ENCODE measurements at regions not wholly inside any gene's neighbourhood (a gene's known extent, or its start where the extent isn't known, plus 50 kb on each side); places are given as distances from the start of the nearest gene placed in this dataset.
"Not testable (repeated sequence)": the region's sequence is repeated elsewhere in the genome, so short reads cannot be mapped to it uniquely, and the experiment has no call there.

- POLR2A ChIA-PET = no interaction called here
- TF ChIP-seq EZH2 (IDR thresholded peaks at IDR 0.05; ENCODE audit: borderline replicate concordance, low read depth, low read length, severe bottlenecking) (no peak), POLR2AphosphoS5 (IDR thresholded peaks at IDR 0.05; ENCODE audit: insufficient read depth, low read depth, low read length) (no peak), POLR2A (IDR thresholded peaks at IDR 0.05; ENCODE audit: low read depth, low read length) (no peak), MYC (IDR thresholded peaks at IDR 0.05; ENCODE audit: low read depth, low read length) (no peak)
- Histone ChIP-seq H3K9me3 (replicated peaks; ENCODE audit: control insufficient read depth, insufficient read depth, low read length) (no peaks in the 10 kb centered on the region), H4K20me1 (replicated peaks; ENCODE audit: control insufficient read depth, extremely low read depth, insufficient read depth, low read length) (no peaks in the 10 kb centered on the region), H3K4me3 (replicated peaks in 1 of 3; ENCODE audit: insufficient read depth in 1 of 3, low read depth in 1 of 3, low read length in 3 of 3) (no peak overlapping the region), H3K9ac (replicated peaks; ENCODE audit: extremely low read depth, insufficient read depth, low read length) (no peak overlapping the region), H3K36me3 (ENCODE audit: control insufficient read depth in 2 of 2, extremely low read depth in 1 of 2, insufficient read depth in 2 of 2, low read length in 2 of 2) (no peaks in the 10 kb centered on the region), H3K79me2 (ENCODE audit: control insufficient read depth, insufficient read depth, low read length) (no peaks in the 10 kb centered on the region), H3K27ac (ENCODE audit: insufficient read depth, low read depth, low read length) (no peak overlapping the region), H3K9me1 (replicated peaks; ENCODE audit: control insufficient read depth, extremely low read depth, insufficient read depth, low read length) (no peaks in the 10 kb centered on the region), H3K4me1 (ENCODE audit: control insufficient read depth, extremely low read depth, insufficient read depth, low read length) (no peaks in the 10 kb centered on the region), H3K4me2 (ENCODE audit: insufficient read depth, low read length) (no peak overlapping the region), H3K27me3 (ENCODE audit: control insufficient read depth in 2 of 2, insufficient read depth in 2 of 2, low read length in 2 of 2) (no peaks in the 10 kb centered on the region), H2AFZ (ENCODE audit: low read depth, low read length) (no peak overlapping the region)
- intact Hi-C loops (cut with micrococcal nuclease) = no loop called here
- dilution Hi-C loops (cut with MboI; ENCODE audit: extremely low pct_ligation_motif_present, low sequenced_read_pairs) = no loop called here
- DNase-seq (ENCODE audit: low read depth, low spot score) = no peak
- no TSS peak for BruUV-seq (replicated peaks)
- no peak for FAIRE-seq
- CTCF ChIA-PET = interaction anchor here (0.7 kb wide), 1 partner anchor 230 kb away, joined by 4 read pairs; no protein-coding TSS in a partner anchor
Observed at GRCh38 chr3:77746892-77747291, 707.0 kb downstream of the ROBO2 start.

- H4K20me1 ChIP-seq (replicated peaks; ENCODE audit: control insufficient read depth, extremely low read depth, insufficient read depth, low read length); POLR2A ChIA-PET; dilution Hi-C loops (cut with MboI; ENCODE audit: extremely low pct_ligation_motif_present, low sequenced_read_pairs); H3K4me2 ChIP-seq (ENCODE audit: insufficient read depth, low read length); H3K27me3 ChIP-seq (ENCODE audit: control insufficient read depth in 2 of 2, insufficient read depth in 2 of 2, low read length in 2 of 2); H3K27ac ChIP-seq (ENCODE audit: insufficient read depth, low read depth, low read length); CTCF ChIA-PET; DNase-seq (ENCODE audit: low read depth, low spot score); H3K9me3 ChIP-seq (replicated peaks; ENCODE audit: control insufficient read depth, insufficient read depth, low read length); H3K79me2 ChIP-seq (ENCODE audit: control insufficient read depth, insufficient read depth, low read length); H3K4me3 ChIP-seq (replicated peaks in 1 of 3; ENCODE audit: insufficient read depth in 1 of 3, low read depth in 1 of 3, low read length in 3 of 3); H3K36me3 ChIP-seq (ENCODE audit: control insufficient read depth in 2 of 2, extremely low read depth in 1 of 2, insufficient read depth in 2 of 2, low read length in 2 of 2); H2AFZ ChIP-seq (ENCODE audit: low read depth, low read length); BruUV-seq (replicated peaks); FAIRE-seq; H3K9me1 ChIP-seq (replicated peaks; ENCODE audit: control insufficient read depth, extremely low read depth, insufficient read depth, low read length); H3K9ac ChIP-seq (replicated peaks; ENCODE audit: extremely low read depth, insufficient read depth, low read length); H3K4me1 ChIP-seq (ENCODE audit: control insufficient read depth, extremely low read depth, insufficient read depth, low read length); intact Hi-C loops (cut with micrococcal nuclease): not testable (repeated sequence)
Observed at GRCh38 chr3:77756397-77756975, 716.6 kb downstream of the ROBO2 start.

Data from endothelial cell of umbilical vein (primary cell).